Central memory CD8-positive, alpha-beta T cell (primary cell): ENCODE measurements at regions not wholly inside any gene's neighbourhood (a gene's known extent, or its start where the extent isn't known, plus 50 kb on each side); places are given as distances from the start of the nearest gene placed in this dataset.

ENCODE experiments used
- ATAC-seq: fragments of 150-1000 bp; cut with Tn5 transposase; replicated peaks from 2 replicates; pipeline ENCODE4 v1.10.0; 2022; ENCODE audit warnings: mild to moderate bottlenecking, moderate FRiP score, moderate number of reproducible peaks; ENCODE audit not compliant: poor library complexity, severe bottlenecking; ENCODE audit errors: extremely low read depth
- DNase-seq, 2 donors: peaks; one replicate each; pipeline ENCODE4 v3.0.0; 2021; ENCODE audit warnings: low spot score in 2 of 2
- H3K27ac Mint-ChIP-seq: one replicate; pipeline ENCODE4 v1.8.0; 2022; ENCODE audit warnings: low read depth, mild to moderate bottlenecking, moderate library complexity, mixed read lengths
- H3K27me3 Mint-ChIP-seq: one replicate; pipeline ENCODE4 v1.8.0; 2022; ENCODE audit warnings: mixed read lengths
- H3K36me3 Mint-ChIP-seq: one replicate; pipeline ENCODE4 v1.8.0; 2022; ENCODE audit warnings: mild to moderate bottlenecking, moderate library complexity, mixed read lengths; ENCODE audit not compliant: insufficient read depth
- H3K4me1 Mint-ChIP-seq: one replicate; pipeline ENCODE4 v1.8.0; 2022; ENCODE audit warnings: mixed read lengths
- H3K4me3 Mint-ChIP-seq: one replicate; pipeline ENCODE4 v1.8.0; 2022; ENCODE audit warnings: mild to moderate bottlenecking, moderate library complexity, mixed read lengths
- H3K9me3 Mint-ChIP-seq: one replicate; pipeline ENCODE4 v1.8.0; 2022; ENCODE audit warnings: mixed read lengths

GRCh38 chr2:34320056-34320455 lies 721.0 kb upstream of the FAM98A start:
- H3K27me3 Mint-ChIP-seq = no peaks in the 10 kb centered on the region
- DNase-seq = no peak
- H3K9me3 Mint-ChIP-seq = peaks cover 9% of the 10 kb centered on the region
- H3K27ac Mint-ChIP-seq = no peak overlapping the region
- no peaks in the 10 kb centered on the region for H3K36me3 Mint-ChIP-seq
- H3K4me1 Mint-ChIP-seq = no peaks in the 10 kb centered on the region
- ATAC-seq = no peak
- no peak overlapping the region for H3K4me3 Mint-ChIP-seq

- H3K9me3 Mint-ChIP-seq = peaks cover 9% of the 10 kb centered on the region
- H3K36me3 Mint-ChIP-seq = no peaks in the 10 kb centered on the region
- ATAC-seq = no peak
- H3K4me3 Mint-ChIP-seq = no peak overlapping the region
- no peaks in the 10 kb centered on the region for H3K4me1 Mint-ChIP-seq
- no peaks in the 10 kb centered on the region for H3K27me3 Mint-ChIP-seq
- no peak for DNase-seq
- no peak overlapping the region for H3K27ac Mint-ChIP-seq
Observed at GRCh38 chr2:34317797-34318196, 718.7 kb upstream of the FAM98A start.

- DNase-seq = no peak
- no peak overlapping the region for H3K27ac Mint-ChIP-seq
- ATAC-seq = no peak
- H3K4me1 Mint-ChIP-seq = no peaks in the 10 kb centered on the region
- H3K4me3 Mint-ChIP-seq = no peak overlapping the region
- H3K36me3 Mint-ChIP-seq = no peaks in the 10 kb centered on the region
- no peaks in the 10 kb centered on the region for H3K27me3 Mint-ChIP-seq
- peaks cover 14% of the 10 kb centered on the region for H3K9me3 Mint-ChIP-seq
Observed at GRCh38 chr2:34316788-34317187, 717.7 kb upstream of the FAM98A start.

DNA sequence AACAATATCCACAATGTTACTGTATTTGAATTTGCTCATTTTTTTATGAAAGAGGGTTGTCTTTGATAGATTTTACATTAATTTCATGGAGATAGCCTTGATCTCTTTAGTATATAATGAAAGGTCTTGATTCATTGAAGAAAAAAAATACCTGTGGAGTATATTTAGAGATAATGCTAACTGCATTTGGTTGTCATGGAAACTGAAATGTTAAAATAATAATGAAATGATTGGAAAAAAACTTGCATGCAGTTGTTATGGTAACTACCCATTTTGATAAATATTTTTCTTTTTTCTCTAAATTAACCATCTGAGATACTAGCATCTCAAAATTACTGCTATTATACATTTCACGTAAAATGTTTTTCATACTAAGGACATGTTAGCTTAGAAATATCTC lies 712.7 kb upstream of the FAM98A start:
- DNase-seq = no peak
- H3K9me3 Mint-ChIP-seq = peaks cover 19% of the 10 kb centered on the region
- ATAC-seq = no peak
- no peaks in the 10 kb centered on the region for H3K27me3 Mint-ChIP-seq
- H3K4me1 Mint-ChIP-seq = no peaks in the 10 kb centered on the region
- no peaks in the 10 kb centered on the region for H3K36me3 Mint-ChIP-seq
- H3K27ac Mint-ChIP-seq = no peak overlapping the region
- no peak overlapping the region for H3K4me3 Mint-ChIP-seq

GRCh38 chr2:34308140-34308539 lies 709.0 kb upstream of the FAM98A start:
- ATAC-seq (no peak), DNase-seq (no peak)
- H3K36me3 Mint-ChIP-seq = no peaks in the 10 kb centered on the region
- no peak overlapping the region for H3K27ac Mint-ChIP-seq
- H3K27me3 Mint-ChIP-seq = no peaks in the 10 kb centered on the region
- H3K4me1 Mint-ChIP-seq = no peaks in the 10 kb centered on the region
- no peak overlapping the region for H3K4me3 Mint-ChIP-seq
- H3K9me3 Mint-ChIP-seq = peaks cover 11% of the 10 kb centered on the region

GRCh38 chr2:34307636-34308035 lies 708.5 kb upstream of the FAM98A start:
- Mint-ChIP-seq H3K27ac (no peak overlapping the region), H3K27me3 (no peaks in the 10 kb centered on the region), H3K4me3 (no peak overlapping the region), H3K9me3 (peaks cover 11% of the 10 kb centered on the region), H3K36me3 (no peaks in the 10 kb centered on the region), H3K4me1 (no peaks in the 10 kb centered on the region)
- no peak for ATAC-seq
- no peak for DNase-seq

DNA sequence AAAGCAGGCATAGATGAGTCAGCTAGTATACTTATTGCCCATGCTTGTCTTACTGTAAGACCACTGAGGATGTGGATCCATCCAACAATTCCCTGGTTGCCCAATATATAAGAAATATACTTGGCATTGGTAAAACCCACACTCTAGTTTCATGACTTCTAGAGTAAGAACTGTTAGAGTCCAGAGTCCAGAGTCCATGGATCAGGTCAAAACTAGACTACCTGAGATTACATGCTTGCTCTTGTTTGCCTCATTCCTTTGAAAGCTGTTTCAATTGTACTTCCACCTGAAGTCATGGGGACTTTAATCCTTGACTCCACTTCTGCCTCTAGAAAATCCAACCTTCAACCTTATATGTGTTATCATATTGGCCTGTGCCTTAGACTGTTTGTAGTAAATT lies 707.6 kb upstream of the FAM98A start:
- Mint-ChIP-seq H3K9me3 (peaks cover 13% of the 10 kb centered on the region), H3K36me3 (no peaks in the 10 kb centered on the region), H3K27ac (no peak overlapping the region), H3K4me1 (no peaks in the 10 kb centered on the region), H3K4me3 (no peak overlapping the region), H3K27me3 (no peaks in the 10 kb centered on the region)
- no peak for ATAC-seq
- no peak for DNase-seq

- no peaks in the 10 kb centered on the region for H3K4me1 Mint-ChIP-seq
- ATAC-seq (no peak), DNase-seq (no peak)
- no peak overlapping the region for H3K27ac Mint-ChIP-seq
- peaks cover 18% of the 10 kb centered on the region for H3K9me3 Mint-ChIP-seq
- H3K36me3 Mint-ChIP-seq = no peaks in the 10 kb centered on the region
- no peaks in the 10 kb centered on the region for H3K27me3 Mint-ChIP-seq
- H3K4me3 Mint-ChIP-seq = no peak overlapping the region
Observed at GRCh38 chr2:34305587-34305986, 706.5 kb upstream of the FAM98A start.

- Mint-ChIP-seq H3K4me3 (no peak overlapping the region), H3K27me3 (no peaks in the 10 kb centered on the region), H3K27ac (no peak overlapping the region), H3K36me3 (no peaks in the 10 kb centered on the region), H3K4me1 (no peaks in the 10 kb centered on the region), H3K9me3 (peaks cover 9% of the 10 kb centered on the region)
- ATAC-seq (no peak), DNase-seq (no peak)
Observed at GRCh38 chr2:34294961-34295360, 695.9 kb upstream of the FAM98A start.

DNA sequence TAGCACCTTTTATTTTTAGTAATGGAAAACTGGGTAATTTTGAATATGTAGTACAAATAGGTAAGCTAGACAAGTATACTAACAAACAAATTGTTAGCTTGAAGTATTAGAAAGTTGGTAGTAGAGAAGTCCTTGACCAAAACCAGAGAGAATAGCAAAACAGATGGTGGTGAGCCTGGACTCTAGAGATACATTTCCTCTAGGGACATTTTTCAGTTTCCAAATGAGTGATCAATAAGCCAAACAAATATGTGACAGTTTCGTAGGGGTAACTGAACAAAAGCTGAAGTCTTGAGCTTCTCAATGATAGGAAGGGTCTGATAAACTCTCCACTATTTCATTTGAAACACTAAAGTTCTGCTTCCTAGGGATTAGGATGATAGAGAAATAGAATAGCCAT lies 692.0 kb upstream of the FAM98A start:
- DNase-seq (no peak), ATAC-seq (no peak)
- Mint-ChIP-seq H3K27me3 (no peaks in the 10 kb centered on the region), H3K36me3 (no peaks in the 10 kb centered on the region), H3K9me3 (peaks cover 20% of the 10 kb centered on the region), H3K4me3 (no peak overlapping the region), H3K4me1 (no peaks in the 10 kb centered on the region), H3K27ac (no peak overlapping the region)

DNA sequence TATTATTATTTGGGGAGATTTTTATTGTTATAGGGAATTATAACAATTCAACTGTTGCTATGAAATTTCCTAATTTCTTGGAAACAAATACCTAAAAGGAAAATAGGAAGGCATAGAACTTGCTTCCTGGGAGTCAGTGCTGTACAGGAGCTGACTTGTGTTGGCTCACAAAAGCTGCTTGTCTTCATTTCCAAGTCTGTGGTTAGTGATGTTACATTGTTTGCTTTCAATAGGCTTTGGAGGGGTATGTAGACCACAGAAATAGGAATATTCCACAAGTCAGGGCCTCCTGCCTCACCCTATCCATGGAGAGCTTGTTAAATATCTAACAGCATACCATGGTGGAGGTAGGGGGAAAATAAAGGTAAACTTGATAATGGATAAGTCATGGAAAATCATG lies 688.9 kb upstream of the FAM98A start:
- peaks cover 25% of the 10 kb centered on the region for H3K9me3 Mint-ChIP-seq
- peaks cover 2% of the 10 kb centered on the region for H3K36me3 Mint-ChIP-seq
- no peak overlapping the region for H3K27ac Mint-ChIP-seq
- no peaks in the 10 kb centered on the region for H3K27me3 Mint-ChIP-seq
- DNase-seq (no peak), ATAC-seq (no peak)
- H3K4me1 Mint-ChIP-seq = no peaks in the 10 kb centered on the region
- no peak overlapping the region for H3K4me3 Mint-ChIP-seq

DNA sequence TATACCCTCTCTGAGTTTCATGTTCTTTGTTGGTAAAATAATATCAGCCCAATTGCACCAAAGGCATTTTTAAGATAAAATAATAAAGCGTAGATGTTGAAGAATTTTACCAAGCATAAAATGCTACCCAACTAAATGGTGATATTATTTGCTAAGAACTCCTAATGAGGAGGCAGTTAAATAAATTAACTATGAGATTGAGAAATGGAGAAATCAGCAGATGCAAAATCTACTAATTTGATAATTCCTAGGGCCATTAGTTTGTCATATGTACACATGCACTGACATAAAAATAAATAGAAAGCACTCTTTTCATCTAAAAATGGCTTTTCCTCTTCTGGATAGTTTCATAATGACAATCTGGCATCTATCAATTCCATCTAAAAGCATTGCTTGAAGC lies 681.5 kb upstream of the FAM98A start:
- Mint-ChIP-seq H3K4me3 (no peak overlapping the region), H3K4me1 (no peaks in the 10 kb centered on the region), H3K27me3 (no peaks in the 10 kb centered on the region), H3K36me3 (peaks cover 2% of the 10 kb centered on the region), H3K9me3 (peaks cover 6% of the 10 kb centered on the region), H3K27ac (no peak overlapping the region)
- ATAC-seq = no peak
- DNase-seq = no peak

GRCh38 chr2:34266908-34267697 lies 668.0 kb upstream of the FAM98A start:
- H3K36me3 Mint-ChIP-seq = no peaks in the 10 kb centered on the region
- no peaks in the 10 kb centered on the region for H3K4me1 Mint-ChIP-seq
- DNase-seq (no peak), ATAC-seq (no peak)
- H3K4me3 Mint-ChIP-seq = no peak overlapping the region
- H3K27me3 Mint-ChIP-seq = no peaks in the 10 kb centered on the region
- H3K9me3 Mint-ChIP-seq = peaks cover 36% of the 10 kb centered on the region
- H3K27ac Mint-ChIP-seq = no peak overlapping the region
